DMS79 treated with DMSO at 0.1 percent for 48 hours (cell line): ENCODE measurements at regions not wholly inside any gene's neighbourhood (a gene's known extent, or its start where the extent isn't known, plus 50 kb on each side); places are given as distances from the start of the nearest gene placed in this dataset.
"Not testable (repeated sequence)": the region's sequence is repeated elsewhere in the genome, so short reads cannot be mapped to it uniquely, and the experiment has no call there.

ENCODE experiments used
- DNase-seq: peaks from one replicate; lab custom pipeline; 2025; lab: John Stamatoyannopoulos, UW

- not testable (repeated sequence) for DNase-seq
Measured at GRCh38 chr17:77290759-77291558, 150.2 kb downstream of the SEC14L1 start.

GRCh38 chr17:77291591-77292386 lies 151.0 kb downstream of the SEC14L1 start:
- no peak for DNase-seq

GRCh38 chr17:77294761-77295160 lies 154.0 kb downstream of the SEC14L1 start:
- DNase-seq = no peak

DNA sequence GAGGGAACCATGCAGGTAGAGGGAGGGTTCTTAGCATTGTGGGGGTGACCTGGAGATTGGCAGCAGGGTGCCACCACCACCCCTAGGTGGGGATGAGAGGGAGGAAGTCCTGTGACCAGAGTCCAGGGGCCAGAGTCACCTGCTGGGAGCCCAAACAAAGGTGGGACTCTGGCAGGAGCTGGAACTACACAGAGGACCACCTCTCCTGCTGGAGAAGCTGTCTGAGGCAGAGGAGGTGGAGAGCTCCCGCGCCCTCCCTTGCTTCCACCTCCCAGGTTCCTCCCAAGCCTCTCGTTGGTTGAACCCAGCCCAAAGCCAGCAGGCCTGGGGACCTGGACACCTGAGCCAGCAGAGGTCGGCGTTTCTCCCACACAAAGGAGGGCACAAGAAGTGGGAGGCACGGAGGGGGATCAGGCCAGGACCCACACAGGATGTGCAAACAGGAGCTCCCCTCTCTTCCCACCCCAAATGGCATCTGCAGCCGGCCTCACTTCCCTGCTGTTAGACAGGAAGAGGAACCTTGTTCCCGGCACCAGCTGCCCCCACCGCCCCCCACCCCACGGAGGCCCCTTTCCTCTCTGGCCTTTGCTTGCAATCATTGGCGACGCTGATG lies 154.6 kb downstream of the SEC14L1 start:
- DNase-seq = no peak

GRCh38 chr17:77296769-77297409 lies 156.1 kb downstream of the SEC14L1 start:
- DNase-seq = no peak

GRCh38 chr17:77297693-77298666 lies 157.2 kb downstream of the SEC14L1 start:
- DNase-seq = no peak

GRCh38 chr17:77298811-77299210 lies 158.0 kb downstream of the SEC14L1 start:
- no peak for DNase-seq

GRCh38 chr17:77299256-77300015 lies 158.7 kb downstream of the SEC14L1 start:
- no peak for DNase-seq

GRCh38 chr17:77300016-77300686 lies 159.4 kb downstream of the SEC14L1 start:
- no peak for DNase-seq

DNA sequence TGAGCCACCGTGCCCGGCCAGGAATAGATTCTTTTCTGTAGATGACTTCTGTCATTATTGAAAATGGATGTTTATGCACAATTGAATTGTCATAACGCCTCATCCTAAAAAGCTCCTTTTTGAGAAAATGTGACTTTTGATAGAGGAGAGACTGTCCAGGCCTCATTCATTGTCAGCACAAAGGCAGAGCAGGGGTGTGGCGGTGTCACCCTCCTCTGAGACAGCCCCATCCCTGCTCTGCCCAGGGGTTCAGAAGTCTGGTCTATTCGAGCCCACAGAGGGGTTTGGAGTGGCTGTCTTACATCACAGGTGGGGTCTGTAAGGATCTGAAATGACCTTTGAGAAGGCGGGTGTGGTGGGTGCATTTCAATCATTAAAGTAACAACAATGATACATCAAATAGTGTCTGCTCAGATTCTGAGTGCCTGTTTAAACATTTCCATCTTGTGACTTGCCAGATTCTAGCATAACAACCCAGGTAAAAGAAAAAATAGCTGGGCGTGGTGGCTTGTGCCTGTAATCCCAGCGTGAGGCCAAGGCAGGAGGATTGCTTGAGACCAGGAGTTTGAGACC lies 161.0 kb downstream of the SEC14L1 start:
- DNase-seq = no peak

- DNase-seq = no peak
Measured at GRCh38 chr17:77302682-77303081, 161.9 kb downstream of the SEC14L1 start.

DNA sequence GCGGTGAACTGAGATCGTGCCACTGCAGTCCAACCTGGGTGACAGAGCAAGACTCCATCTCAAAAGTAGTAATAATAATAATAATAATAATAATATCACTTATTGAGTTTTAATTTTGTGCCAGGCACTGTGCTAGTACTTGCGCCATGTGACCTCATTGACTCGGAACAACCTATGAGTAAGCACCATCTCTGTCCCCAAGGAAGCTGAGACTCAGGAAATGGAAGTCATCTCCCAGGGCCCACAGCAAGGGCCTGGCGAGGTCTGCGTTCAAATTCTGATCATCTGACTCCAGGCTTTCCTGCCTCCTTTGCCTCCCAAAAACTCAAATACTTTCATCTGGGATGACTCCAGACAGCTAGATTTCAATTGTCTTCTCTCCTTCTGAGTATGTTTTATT lies 162.9 kb downstream of the SEC14L1 start:
- no peak for DNase-seq

GRCh38 chr17:77304051-77304745 lies 163.4 kb downstream of the SEC14L1 start:
- peak; percentile 68 for DNase-seq

DNA sequence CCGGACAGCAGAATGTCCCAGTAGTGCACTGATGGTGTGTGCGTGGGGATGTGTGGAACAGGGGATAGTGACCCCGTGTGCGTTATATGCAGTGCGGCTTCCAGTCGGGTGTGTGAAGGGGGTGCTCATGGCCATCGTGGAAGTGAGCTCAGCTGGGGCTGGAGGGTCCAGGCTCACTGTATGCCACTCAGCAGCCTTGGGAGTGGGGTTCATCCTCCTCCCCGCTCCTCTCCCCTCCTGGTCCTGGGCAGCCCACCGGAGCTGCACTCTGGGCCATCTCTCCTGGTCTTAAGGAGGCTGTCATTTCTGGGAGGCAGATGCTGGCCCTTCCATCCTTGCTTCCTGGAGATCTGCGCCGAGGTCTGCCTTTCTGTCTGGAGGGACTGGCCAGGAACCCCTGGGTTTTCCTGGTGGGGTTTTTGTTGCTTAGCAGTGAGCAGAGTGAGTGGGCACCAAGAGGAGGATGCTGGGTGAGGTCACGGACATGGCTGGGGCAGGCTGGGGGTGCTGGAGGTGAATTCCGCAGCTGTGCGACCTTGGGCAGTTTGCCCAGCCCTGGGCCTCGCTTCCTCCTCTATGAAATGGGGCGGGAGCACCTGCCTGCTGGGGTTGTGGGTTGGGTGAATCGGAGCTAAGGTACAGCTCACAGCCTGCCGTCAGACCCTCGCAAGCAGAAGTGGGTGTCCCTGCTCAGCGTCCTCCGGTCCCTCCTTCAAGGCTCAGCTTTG lies 164.1 kb downstream of the SEC14L1 start:
- peak; percentile 1 for DNase-seq

- no peak for DNase-seq
Measured at GRCh38 chr17:77306048-77306789, 165.4 kb downstream of the SEC14L1 start.

DNA sequence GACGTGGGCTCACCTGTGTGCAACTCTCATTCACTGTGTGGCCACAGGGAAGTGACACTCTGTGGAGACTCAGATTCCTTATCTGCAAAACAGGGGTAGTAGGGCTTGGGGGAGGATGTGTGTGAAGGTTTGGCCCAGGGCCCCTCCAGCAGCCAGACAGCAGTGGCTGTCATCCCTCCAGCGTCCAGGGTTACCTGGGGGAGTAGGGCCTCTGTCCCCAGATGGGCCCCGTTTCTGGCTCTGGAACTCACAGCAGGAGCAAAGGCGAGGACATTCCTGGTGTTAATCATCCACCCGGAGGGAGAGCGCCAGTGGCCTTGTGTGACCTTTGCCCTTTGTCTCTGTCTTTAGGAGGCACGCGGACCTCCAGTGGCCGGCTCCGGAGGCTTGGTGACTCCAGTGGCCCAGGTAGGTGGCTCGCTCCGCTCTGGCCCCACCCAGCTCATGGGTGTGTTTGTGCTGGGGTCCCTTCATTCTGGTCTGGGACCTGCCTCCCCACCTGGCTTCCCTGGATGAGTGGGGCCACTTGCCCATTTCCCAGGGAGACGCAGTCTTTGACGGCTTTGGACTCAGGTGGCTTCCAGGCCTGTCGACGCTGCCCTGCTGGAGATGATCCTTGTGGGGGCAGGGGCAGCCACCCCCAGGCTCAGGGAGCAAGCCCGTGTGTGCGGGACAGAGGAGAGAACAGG lies 166.2 kb downstream of the SEC14L1 start:
- DNase-seq = no peak
